GM12864 (cell line): ENCODE measurements at regions not wholly inside any gene's neighbourhood (a gene's known extent, or its start where the extent isn't known, plus 50 kb on each side); places are given as distances from the start of the nearest gene placed in this dataset.

Experiments
- DNase-seq: peaks from one replicate; pipeline ENCODE4 v3.0.0-alpha.2; 2011; ENCODE audit warnings: low read depth
- H3K4me3 ChIP-seq: 2 replicates; pipeline ENCODE4 v1.5.1; 2011; ENCODE audit warnings: mild to moderate bottlenecking, low read depth, low read length, control low read depth
- TF ChIP-seq, protein P1 (sequence below): IDR thresholded peaks from 2 replicates; pipeline ENCODE4 v1.5.1; 2011; ENCODE audit warnings: low read depth, mild to moderate bottlenecking, moderate library complexity, low read length, control low read depth, inconsistent platforms; ENCODE audit errors: missing control alignments

DNA sequence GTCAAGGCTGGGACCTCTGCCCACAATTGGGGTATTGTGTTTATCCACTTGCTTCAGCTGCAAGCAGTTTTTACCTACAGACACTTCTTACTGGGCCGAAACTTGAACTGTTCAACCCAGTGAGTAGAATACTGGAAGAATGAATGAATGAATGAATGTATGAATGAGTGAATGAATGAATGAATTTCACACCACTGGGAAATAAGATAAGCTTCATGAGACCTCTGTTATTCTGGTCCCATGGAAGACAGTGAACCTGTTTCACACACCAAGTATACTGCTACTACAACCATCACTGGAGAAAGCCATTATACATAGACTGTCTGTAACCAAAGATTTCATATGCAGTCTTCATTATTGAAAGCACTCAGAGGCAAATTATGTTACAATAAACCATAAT lies 295.0 kb upstream of the GULP1 start:
- no peak overlapping the region for H3K4me3 ChIP-seq
- TF ChIP-seq, protein P1, sequence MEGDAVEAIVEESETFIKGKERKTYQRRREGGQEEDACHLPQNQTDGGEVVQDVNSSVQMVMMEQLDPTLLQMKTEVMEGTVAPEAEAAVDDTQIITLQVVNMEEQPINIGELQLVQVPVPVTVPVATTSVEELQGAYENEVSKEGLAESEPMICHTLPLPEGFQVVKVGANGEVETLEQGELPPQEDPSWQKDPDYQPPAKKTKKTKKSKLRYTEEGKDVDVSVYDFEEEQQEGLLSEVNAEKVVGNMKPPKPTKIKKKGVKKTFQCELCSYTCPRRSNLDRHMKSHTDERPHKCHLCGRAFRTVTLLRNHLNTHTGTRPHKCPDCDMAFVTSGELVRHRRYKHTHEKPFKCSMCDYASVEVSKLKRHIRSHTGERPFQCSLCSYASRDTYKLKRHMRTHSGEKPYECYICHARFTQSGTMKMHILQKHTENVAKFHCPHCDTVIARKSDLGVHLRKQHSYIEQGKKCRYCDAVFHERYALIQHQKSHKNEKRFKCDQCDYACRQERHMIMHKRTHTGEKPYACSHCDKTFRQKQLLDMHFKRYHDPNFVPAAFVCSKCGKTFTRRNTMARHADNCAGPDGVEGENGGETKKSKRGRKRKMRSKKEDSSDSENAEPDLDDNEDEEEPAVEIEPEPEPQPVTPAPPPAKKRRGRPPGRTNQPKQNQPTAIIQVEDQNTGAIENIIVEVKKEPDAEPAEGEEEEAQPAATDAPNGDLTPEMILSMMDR, result no peak
- DNase-seq, result no peak

DNA sequence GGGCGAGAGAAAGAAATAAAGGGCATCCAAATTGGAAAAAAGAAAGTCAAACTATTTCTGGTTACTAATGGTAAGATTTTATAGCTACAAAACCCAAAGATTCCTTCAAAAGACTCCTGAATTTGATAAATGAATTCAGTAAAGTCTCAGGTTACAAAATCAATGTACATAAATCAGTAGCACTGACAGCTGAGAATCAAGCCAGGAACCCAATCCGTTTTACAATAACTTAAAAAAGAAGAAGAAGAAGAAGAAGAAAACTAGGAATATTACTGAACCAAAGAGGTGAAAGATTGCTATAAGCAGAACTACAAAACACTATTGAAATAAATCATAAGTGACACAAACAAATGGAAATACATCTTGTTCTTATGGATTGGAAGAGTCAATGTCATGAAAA lies 291.5 kb upstream of the GULP1 start:
- TF ChIP-seq, protein P1, result no peak
- no peak for DNase-seq
- H3K4me3 ChIP-seq, result no peak overlapping the region

DNA sequence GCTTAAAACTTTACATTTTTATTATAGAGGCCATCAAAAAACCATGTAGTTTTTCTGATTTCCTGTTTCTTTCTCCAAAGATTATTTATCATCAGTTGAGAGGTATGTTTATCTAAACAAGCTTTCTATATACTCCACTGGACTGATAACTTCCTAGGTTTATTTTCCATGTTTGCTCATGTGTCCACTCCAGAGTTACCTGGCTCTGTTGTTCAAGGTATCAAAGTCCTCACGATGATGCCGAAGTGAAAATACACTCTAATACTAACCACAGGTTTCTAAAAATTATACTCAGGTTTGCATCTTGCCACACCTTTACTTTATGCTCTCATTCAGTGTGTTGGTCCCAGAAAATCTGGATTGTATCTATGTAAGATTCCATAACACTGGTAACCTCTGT lies 287.9 kb upstream of the GULP1 start:
- TF ChIP-seq, protein P1, result no peak
- no peak for DNase-seq
- no peak overlapping the region for H3K4me3 ChIP-seq

DNA sequence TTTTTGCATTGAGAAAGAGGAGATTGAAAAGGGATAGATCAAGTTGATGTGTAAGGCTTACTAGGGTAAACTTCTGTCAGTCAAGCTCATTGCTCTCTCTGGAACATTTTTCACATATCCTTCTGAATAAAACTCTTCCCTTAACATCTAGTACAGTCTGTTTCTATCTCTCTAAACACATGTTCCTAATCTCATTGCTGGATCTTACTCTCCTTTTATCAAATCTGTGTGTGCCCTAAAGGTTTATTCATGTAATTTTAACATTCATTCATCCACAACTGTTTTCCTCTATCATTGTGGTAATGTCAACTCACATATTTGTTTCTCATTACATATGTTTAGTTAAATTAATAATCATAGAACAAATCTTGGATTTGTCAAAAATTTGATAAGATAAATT lies 277.9 kb upstream of the GULP1 start:
- TF ChIP-seq, protein P1, result no peak
- no peak overlapping the region for H3K4me3 ChIP-seq
- DNase-seq, result no peak

DNA sequence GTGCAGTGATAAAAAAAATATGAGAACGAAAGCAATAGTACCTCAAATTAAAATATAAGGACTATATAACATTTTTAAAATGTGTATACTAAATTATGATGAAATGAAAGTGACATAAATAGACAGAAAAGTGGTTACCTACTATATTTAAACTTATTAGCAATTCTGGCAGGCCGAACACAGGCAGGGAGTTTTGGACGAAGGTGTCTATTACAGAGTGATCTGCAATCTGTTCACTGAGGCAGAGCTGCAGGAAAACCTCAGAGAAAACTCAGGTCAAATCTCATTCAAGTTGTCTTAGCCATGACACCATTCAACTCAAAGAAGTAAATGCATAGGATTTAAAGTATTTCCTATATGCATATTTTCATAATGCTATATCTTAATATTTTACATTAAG lies 274.8 kb upstream of the GULP1 start:
- DNase-seq, result no peak
- no peak overlapping the region for H3K4me3 ChIP-seq
- TF ChIP-seq, protein P1, result no peak

DNA sequence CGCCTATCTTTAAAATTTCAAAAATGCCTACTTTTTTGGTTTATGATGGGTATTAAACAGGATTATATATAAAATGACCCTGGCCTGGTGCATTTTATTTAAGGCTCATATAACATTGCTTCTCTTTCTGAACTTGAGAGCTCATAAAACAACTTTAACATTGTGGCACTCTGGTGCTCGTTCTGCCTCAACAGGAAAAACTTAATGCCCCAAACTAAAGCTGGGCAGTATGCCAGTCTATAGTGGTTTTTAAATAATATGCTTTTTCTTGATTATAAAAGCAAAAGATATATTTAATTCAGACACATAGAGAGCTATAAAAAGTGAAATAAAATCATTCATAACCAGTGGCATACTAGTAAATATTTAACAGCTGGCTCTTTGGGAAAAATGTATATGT lies 269.3 kb upstream of the GULP1 start:
- TF ChIP-seq, protein P1, result no peak
- no peak overlapping the region for H3K4me3 ChIP-seq
- DNase-seq, result no peak

DNA sequence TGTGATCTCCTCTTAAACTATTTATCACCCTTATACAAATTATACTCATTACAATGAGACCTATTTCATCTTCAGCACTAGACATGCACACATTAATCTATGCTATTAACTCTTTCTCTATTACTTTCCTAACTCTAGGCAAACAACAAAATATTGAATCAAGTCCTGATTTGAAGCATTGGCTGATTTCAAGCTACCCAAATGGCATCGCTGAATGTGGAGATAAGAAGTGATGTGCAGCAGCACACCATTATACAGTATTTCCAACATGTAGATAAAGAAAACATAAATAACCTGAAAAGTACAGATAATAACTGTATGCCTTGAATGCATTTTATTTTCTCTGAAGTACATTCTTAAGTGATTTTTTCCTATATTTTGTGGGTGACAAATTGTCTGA lies 268.6 kb upstream of the GULP1 start:
- TF ChIP-seq, protein P1, result no peak
- no peak for DNase-seq
- no peak overlapping the region for H3K4me3 ChIP-seq
